Hepatocyte (in vitro differentiated cells): ENCODE measurements at regions not wholly inside any gene's neighbourhood (a gene's known extent, or its start where the extent isn't known, plus 50 kb on each side); places are given as distances from the start of the nearest gene placed in this dataset.

Experiments used
- DNase-seq: peaks from one replicate; pipeline ENCODE4 v3.0.0-alpha.2; 2016; ENCODE audit warnings: low spot score
- H2AFZ ChIP-seq: fragments of 200-600 bp; sonication (generic); 2 replicates; pipeline ENCODE4 v1.6.0; 2016; ENCODE audit warnings: antibody characterized with exemption, mild to moderate bottlenecking
- H3K27ac ChIP-seq: fragments of 200-600 bp; sonication (generic); 2 replicates; pipeline ENCODE4 v1.5.1; 2016; ENCODE audit warnings: mild to moderate bottlenecking
- H3K27me3 ChIP-seq: fragments of 200-600 bp; sonication (generic); 2 replicates; pipeline ENCODE4 v1.6.1; 2016
- H3K36me3 ChIP-seq: fragments of 200-600 bp; sonication (generic); replicated peaks from 2 replicates; pipeline ENCODE4 v1.5.1; 2016; ENCODE audit warnings: low read depth; ENCODE audit not compliant: insufficient read depth
- H3K4me1 ChIP-seq: fragments of 200-600 bp; sonication (generic); 2 replicates; pipeline ENCODE4 v1.5.1; 2016; ENCODE audit warnings: mild to moderate bottlenecking, moderate library complexity; ENCODE audit not compliant: insufficient read depth
- H3K4me2 ChIP-seq: fragments of 200-600 bp; sonication (generic); 2 replicates; pipeline ENCODE4 v1.6.0; 2016
- H3K4me3 ChIP-seq: fragments of 200-600 bp; sonication (generic); 2 replicates; pipeline ENCODE4 v1.5.1; 2016; ENCODE audit warnings: mild to moderate bottlenecking
- H3K79me2 ChIP-seq: fragments of 200-600 bp; sonication (generic); 2 replicates; pipeline ENCODE4 v1.6.0; 2017; ENCODE audit warnings: mild to moderate bottlenecking
- H3K9me2 ChIP-seq: fragments of 200-600 bp; sonication (generic); replicated peaks from 2 replicates; pipeline ENCODE4 v1.6.0; 2017; ENCODE audit warnings: mild to moderate bottlenecking; ENCODE audit not compliant: insufficient read depth
- H3K9me3 ChIP-seq: fragments of 200-600 bp; sonication (generic); 2 replicates; pipeline ENCODE4 v1.5.1; 2016; ENCODE audit warnings: low read depth, mild to moderate bottlenecking
- H4K20me1 ChIP-seq: fragments of 200-600 bp; sonication (generic); 2 replicates; pipeline ENCODE4 v1.6.0; 2016; ENCODE audit warnings: mild to moderate bottlenecking; ENCODE audit not compliant: insufficient read depth, poor library complexity, severe bottlenecking
- CTCF ChIP-seq: fragments of 200-600 bp; sonication (generic); IDR thresholded peaks from 2 replicates; pipeline ENCODE4 v1.5.1; 2016; ENCODE audit warnings: antibody characterized with exemption, mild to moderate bottlenecking; ENCODE audit not compliant: poor library complexity
- EZH2 ChIP-seq: fragments of 200-600 bp; sonication (generic); IDR thresholded peaks from 2 replicates; pipeline ENCODE4 v1.6.1; 2016; ENCODE audit warnings: antibody characterized with exemption, mild to moderate bottlenecking, borderline replicate concordance
- EZH2phosphoT487 ChIP-seq: fragments of 200-600 bp; sonication (generic); IDR thresholded peaks from one replicate; pipeline ENCODE4 v1.6.1; 2018; ENCODE audit warnings: antibody characterized with exemption, mild to moderate bottlenecking, low read depth, moderate library complexity; ENCODE audit not compliant: unreplicated experiment, severe bottlenecking
- WGBS: methylation state at CpG from one replicate; pipeline ENCODE4 v1.1.6; 2016; ENCODE audit warnings: low lambda C conversion rate; ENCODE audit errors: missing lambda C conversion rate; 5-methylcytosine and 5-hydroxymethylcytosine counted together

DNA sequence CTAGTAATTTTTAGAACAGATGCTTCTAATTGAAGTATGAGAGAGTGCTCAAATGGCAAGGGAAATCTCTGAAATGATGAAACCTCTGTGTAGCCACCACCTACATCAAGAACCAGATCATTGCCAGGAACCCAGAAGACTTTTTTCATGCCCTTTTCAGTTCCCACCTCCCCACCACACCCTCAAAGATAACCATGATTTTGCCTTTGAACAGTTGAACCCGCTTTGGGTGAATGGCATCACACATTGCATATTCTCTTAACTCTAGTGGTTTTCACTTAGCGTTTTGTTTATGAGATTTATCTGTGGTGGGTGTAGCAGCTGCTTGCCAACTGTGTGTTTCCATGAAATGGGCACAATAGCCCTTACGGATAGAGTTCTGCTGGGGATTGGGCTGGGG, 142.9 kb upstream of the HDAC4 start:
- 85% methylated on average over 3 of the region's 3 CpGs for WGBS

DNA sequence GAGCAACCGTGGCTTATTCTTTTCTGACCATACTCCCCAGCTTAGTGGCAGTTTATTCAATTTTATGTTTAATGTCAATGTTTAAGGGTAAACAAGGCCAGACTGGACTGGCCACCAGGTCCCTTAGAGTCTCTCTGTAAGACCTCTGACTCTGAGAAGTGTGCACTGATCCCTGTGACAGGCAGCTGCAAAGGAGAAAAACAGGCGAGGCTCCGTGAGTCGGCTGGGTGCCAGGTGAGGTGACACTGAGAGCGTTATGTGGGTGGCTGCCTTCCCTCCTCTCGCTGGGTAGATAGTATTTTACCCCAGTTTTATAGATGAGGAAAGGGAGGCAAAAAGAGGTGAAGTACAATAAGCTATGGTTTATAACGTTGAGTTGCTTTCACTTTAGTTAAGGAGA, 139.4 kb upstream of the HDAC4 start:
- no peaks in the 10 kb centered on the region for H4K20me1 ChIP-seq
- no peaks in the 10 kb centered on the region for H3K36me3 ChIP-seq
- no peaks in the 10 kb centered on the region for H3K79me2 ChIP-seq
- no peaks in the 10 kb centered on the region for H3K27me3 ChIP-seq
- TF ChIP-seq EZH2 (no peak), CTCF (no peak), EZH2phosphoT487 (no peak)
- H3K9me3 ChIP-seq, result no peaks in the 10 kb centered on the region
- WGBS, result 88% methylated on average over 7 of the region's 7 CpGs
- no peak overlapping the region for H2AFZ ChIP-seq
- H3K4me2 ChIP-seq, result no peak overlapping the region
- H3K27ac ChIP-seq, result no peak overlapping the region
- no peaks in the 10 kb centered on the region for H3K9me2 ChIP-seq
- no peak for DNase-seq
- H3K4me3 ChIP-seq, result no peak overlapping the region
- H3K4me1 ChIP-seq, result no peaks in the 10 kb centered on the region

More for the DNA sequence above, 142.9 kb upstream of the HDAC4 start:
- peak overlapping the region; percentile 10 for H3K27ac ChIP-seq
- H3K4me1 ChIP-seq, result no peaks in the 10 kb centered on the region
- no peaks in the 10 kb centered on the region for H3K27me3 ChIP-seq
- no peak overlapping the region for H3K4me3 ChIP-seq
- H3K79me2 ChIP-seq, result no peaks in the 10 kb centered on the region
- H4K20me1 ChIP-seq, result no peaks in the 10 kb centered on the region
- H3K4me2 ChIP-seq, result no peak overlapping the region
- no peak for TF ChIP-seq CTCF
- no peak for TF ChIP-seq EZH2phosphoT487
- TF ChIP-seq EZH2, result no peak
- no peak for DNase-seq
- H3K9me3 ChIP-seq, result no peaks in the 10 kb centered on the region
- H3K9me2 ChIP-seq, result no peaks in the 10 kb centered on the region
- H2AFZ ChIP-seq, result no peak overlapping the region
- no peaks in the 10 kb centered on the region for H3K36me3 ChIP-seq

- Histone ChIP-seq H3K4me1 (no peaks in the 10 kb centered on the region), H3K27me3 (no peaks in the 10 kb centered on the region), H2AFZ (no peak overlapping the region), H3K79me2 (no peaks in the 10 kb centered on the region), H4K20me1 (no peaks in the 10 kb centered on the region), H3K4me2 (no peak overlapping the region), H3K9me2 (no peaks in the 10 kb centered on the region), H3K4me3 (no peak overlapping the region), H3K36me3 (no peaks in the 10 kb centered on the region), H3K27ac (no peak overlapping the region), H3K9me3 (no peaks in the 10 kb centered on the region)
- WGBS, result 84% methylated on average over 11 of the region's 11 CpGs
- TF ChIP-seq CTCF (no peak), EZH2 (no peak), EZH2phosphoT487 (no peak)
- DNase-seq, result no peak
Observed at GRCh38 chr2:239539776-239540100, 138.9 kb upstream of the HDAC4 start.
